ENCODE measurements at regions not wholly inside any gene's neighbourhood (a gene's known extent, or its start where the extent isn't known, plus 50 kb on each side); places are given as distances from the start of the nearest gene placed in this dataset.

DNA sequence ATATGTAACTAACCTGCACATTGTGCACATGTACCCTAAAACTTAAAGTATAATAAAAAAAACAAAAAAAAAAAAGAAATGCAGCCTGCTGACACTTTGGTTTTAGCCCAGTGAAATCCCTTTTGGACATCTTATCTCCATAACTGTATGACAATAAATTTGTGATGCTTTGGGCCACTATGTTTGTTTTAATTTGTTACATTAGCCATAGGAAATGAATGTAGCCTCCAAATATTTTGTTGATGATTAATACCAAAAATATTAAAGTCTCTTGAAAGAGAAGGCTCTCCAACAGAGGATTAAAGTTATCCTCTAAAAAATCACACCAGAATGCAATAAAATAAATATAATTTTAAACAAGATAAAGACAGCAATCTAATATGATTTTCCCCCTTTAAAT, 852.7 kb upstream of the SLIT2 start:
- DNase-seq: no peak

GRCh38 chr4:19386786-19387185, 864.9 kb upstream of the SLIT2 start:
- no peak for DNase-seq

DNA sequence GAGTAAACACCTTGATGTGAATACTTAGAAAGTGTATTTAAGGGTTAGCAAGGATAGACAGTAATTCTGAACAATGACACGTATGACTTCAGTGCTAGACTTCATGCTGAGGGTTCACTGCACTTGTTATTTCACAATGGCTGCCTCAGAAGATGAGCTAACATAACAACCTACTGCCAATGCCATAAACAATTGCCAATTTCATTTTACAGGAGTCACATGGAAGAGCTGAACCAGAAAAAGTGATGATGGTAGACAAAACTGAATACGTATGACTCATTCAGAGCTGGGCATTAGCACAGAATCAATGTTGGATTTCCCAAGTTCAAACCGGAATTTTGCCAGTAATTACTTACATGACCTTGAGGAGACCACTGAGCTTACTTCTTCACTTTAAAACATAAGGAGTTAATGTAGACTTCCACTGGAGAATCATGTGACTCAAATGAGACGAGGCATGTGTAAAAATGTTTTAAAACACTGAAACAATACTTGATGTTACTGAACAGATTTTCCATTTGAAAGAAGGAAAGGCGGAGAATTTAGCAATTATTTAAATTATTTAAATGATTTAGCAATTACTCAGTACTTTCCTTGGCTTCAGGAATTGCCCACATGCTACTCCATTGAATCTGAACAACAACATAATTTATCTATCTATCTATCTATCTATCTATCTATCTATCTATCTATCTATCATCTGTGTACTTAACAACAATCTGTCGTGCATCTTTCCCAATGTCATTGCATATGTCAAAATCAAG, 868.5 kb upstream of the SLIT2 start:
- no peak for DNase-seq

DNA sequence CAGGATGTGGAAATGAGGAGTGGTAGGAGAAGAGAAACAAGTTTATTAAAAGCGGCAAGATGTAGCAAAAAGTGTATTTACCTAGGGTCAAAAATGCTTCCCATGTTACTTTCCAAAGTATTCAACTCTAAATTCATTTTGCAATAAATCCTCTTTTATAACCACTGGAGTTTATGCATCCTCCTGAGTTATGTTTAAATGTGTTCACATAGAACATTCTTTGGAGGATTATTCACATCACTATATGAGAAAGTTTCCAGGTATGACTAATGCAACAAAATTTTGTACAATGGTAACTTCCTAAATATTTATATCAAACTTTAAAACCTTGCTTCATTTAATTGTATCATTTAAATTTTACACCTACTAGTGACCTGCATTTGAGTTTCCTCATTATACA, 870.6 kb upstream of the SLIT2 start:
- no peak for DNase-seq

DNA sequence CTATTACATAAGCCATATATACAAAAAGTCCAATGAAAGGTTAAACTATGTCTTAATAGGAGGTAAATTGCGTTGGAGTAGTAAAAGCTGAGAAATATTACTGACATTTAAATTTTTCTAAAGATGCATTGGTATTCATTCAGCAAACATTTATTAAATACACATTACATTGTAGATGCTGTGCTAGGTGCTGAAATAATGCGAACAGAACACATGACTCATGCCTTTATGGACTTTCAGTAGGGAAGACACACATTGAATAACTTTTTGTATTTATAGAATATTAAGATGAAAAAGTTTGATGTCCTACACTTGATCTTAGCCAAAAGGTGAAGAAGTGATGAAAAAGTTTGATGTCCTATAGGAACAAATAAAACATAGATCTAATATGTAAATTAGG, 871.1 kb upstream of the SLIT2 start:
- no peak for DNase-seq

DNA sequence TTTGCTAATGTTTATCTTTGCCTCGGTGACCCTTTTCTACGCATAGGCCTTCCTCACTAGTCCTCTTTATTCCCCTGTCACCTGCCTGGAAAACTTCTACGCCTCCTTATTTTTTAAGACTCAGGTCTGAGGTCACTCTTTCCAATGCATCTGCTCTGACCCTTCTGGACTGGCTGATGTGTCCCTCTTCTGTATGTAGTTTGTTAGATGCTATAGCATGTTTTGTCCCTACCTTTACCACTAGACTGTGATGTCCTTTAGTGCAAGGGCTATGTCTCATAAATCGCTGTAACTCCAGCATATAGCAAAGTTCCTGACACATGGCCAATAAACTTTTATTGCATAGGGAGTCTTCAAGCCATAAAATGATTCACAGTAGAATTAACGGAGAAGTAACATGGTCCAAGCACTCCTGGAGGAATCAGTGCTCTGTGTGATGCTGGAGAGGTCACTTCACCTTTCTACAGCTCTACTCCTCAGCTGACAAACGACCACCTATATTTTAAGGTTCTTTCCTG, 872.5 kb upstream of the SLIT2 start:
- no peak for DNase-seq

DNA sequence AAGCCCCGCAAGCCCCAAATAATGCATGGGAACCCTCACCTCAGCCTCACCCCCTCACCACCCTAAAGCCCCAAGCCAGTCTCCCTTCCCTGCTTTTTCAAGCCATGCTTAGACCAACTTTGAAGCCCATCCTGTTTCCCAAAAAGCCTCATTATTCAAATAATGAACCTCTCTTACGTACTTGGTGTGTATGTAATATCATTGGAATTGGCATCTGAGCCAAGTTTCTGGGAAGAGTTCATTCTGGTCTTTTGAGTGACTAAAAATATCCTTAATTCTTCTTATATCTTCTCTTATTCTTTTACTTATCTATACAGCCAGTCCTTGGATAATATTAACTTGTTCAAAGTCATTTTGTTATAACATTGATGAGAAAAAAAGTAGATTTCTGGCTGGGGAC, 875.8 kb upstream of the SLIT2 start:
- DNase-seq: no peak

- DNase-seq: no peak
Observed at GRCh38 chr4:19375136-19375804, 876.4 kb upstream of the SLIT2 start.

- DNase-seq: no peak
Observed at GRCh38 chr4:19372390-19372789, 879.3 kb upstream of the SLIT2 start.

DNA sequence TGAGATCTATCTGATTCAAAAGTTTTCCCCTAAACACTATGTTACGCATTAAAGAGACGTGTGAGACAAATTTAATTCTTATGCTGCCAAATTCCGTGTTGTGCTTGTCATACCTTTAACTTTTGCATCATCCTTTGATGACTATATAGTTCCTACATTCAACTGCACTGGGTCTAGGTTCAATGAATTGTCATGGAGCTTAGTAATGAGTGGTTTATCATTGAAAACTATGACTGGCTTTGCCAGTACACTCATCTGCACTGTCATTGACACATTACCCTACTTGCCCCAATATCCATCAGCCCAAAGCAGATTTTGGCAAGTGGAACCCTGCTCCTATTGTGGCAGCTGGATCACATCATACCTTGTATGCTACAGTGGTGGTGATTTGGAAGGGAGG, 882.9 kb upstream of the SLIT2 start:
- DNase-seq: no peak

GRCh38 chr4:19366916-19367315, 884.8 kb upstream of the SLIT2 start:
- no peak for DNase-seq

- no peak for DNase-seq
Observed at GRCh38 chr4:19358015-19358414, 893.7 kb upstream of the SLIT2 start.

- DNase-seq: no peak
Observed at GRCh38 chr4:19349416-19349815, 902.3 kb upstream of the SLIT2 start.

GRCh38 chr4:19348746-19349145, 903.0 kb upstream of the SLIT2 start:
- DNase-seq: no peak

GRCh38 chr4:19346636-19347035, 905.1 kb upstream of the SLIT2 start:
- DNase-seq: no peak

GRCh38 chr4:19329631-19330030, 922.1 kb upstream of the SLIT2 start:
- DNase-seq: no peak

- DNase-seq: no peak
Observed at GRCh38 chr4:19329077-19329476, 922.6 kb upstream of the SLIT2 start.

DNA sequence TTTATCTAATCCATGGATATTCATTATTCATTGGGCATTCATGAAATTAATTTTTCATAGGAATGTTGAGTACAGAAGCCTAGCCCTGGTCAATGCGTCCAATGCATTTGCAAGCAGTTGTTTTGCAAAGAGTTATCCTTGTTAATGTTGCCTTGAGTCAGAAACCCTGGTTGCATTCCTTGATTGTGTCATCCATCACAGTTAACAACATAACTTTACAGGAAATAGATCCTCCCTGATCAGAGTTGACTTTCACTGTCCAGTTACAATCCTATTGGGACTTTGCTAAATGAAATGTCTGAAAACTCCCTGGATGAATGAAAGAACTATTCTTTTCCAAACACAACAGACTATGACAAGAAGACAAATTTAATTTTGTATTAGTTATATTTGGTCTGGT, 924.3 kb upstream of the SLIT2 start:
- DNase-seq: no peak

DNA sequence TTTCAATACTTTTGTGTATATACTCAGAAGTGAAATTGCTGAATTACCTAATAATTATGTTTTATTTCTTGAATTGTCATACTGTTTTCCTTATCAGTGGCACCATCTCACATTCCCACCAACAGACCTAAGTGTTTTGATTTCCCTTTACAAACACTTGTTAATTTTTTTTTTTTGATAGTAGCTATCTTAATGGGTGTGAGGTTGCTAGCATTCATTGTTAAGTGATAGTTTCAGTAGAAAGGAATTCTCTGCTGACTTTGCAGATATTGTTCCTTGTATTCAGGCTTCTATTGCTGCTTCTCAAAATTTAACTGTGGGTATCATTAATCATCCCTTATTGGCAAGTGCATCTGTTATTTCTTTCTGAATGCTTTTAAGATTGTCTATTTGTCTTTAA, 927.5 kb upstream of the SLIT2 start:
- DNase-seq: no peak

DNA sequence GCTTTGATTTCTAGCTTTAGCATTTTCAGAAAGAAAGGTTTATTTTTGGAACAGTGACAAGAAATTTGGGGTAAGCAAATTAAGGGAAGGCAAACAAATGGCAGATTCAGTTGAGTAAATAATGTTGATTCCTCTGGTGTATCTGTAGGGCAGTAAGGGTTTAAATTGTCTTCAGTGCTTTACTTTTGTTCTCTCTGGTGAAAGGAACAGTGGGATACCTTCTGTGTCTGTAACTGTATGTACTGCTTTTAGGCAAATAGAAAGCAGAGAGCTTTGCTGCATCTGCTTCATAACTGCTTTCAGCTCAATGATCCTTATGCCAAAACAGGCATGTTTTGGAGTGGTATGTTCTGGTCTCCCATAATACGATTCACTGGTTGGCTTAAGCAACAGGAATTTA, 932.1 kb upstream of the SLIT2 start:
- no peak for DNase-seq

DNA sequence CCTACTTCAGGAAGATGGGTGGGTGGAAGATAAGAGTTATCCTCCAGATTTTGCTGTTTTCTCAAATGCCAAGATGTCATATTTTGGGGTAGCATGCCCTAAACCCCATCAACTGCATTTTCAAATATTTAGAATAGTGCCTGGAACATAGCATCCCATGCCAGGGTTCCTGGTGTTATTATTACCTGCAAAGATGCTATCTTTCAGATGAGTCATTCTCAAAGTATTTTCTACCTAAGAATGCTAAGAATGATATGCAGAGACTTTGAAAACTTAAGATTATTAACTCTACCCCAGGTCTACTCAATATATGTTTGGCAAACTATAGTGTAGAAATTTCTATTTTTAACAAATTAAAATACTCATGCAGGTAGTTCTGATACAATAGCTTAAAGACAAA, 934.3 kb upstream of the SLIT2 start:
- DNase-seq: no peak

DNA sequence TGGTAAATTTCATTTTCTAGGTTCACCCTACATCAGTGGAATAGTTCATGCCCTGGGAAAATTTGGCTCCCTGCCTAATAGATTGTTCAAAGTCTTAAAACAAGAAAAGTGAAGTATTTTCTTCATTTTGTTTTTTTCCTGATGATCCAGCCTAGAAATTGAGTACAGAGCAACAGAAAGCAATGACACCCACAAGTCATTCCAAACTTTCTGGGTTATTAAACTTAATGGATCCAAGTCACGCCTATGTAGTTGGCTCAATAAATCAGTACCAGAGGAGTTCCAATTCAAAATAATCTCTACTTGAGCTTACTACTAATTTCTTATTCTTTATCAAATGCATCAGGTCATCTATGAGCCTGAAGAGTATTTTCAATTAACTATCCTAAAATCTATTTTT, 937.6 kb upstream of the SLIT2 start:
- DNase-seq: no peak

DNA sequence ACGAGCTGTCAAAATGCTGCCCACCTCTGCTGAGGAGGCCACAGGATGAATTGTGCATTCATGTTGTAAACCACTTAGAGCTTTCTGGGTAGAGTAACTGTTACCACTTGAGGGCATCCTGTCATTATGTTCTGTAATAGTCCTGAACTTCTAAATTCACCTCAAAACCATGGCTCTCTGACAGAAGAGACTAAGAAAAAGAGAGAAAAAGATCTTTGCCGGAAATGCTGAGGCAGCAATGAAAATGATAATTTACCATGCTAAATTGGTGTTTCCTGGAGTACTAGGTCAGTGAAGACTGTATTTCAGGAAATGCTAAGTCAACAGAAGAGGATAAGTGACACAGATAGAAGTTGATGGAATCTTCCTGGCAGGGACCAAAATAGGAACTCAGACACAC, 942.3 kb upstream of the SLIT2 start:
- no peak for DNase-seq

- no peak for DNase-seq
Observed at GRCh38 chr4:19304028-19304427, 947.7 kb upstream of the SLIT2 start.

Data from C1 segment of cervical spinal cord (tissue), 14 donors.